WTC11 (cell line): ENCODE measurements at regions not wholly inside any gene's neighbourhood (a gene's known extent, or its start where the extent isn't known, plus 50 kb on each side); places are given as distances from the start of the nearest gene placed in this dataset.

ENCODE experiments used
- ATAC-seq: fragments of 200-7000 bp; cut with Tn5 transposase; 2 replicates; pipeline ENCODE4 v1.10.0; 2021; ENCODE audit warnings: mild to moderate bottlenecking, moderate library complexity
- CTCF ChIA-PET: fragments of 300-600 bp; sonication (Branson Sonifier 250); formaldehyde crosslinking; loops from one replicate; lab custom pipeline; 2021; ENCODE audit warnings: antibody characterized with exemption; lab: Charles Lee
- POLR2A ChIA-PET: fragments of 350-600 bp; sonication (Branson Sonifier 250); formaldehyde crosslinking; loops from one replicate; lab custom pipeline; 2021; ENCODE audit warnings: antibody characterized with exemption; lab: Charles Lee
- DNase-seq: peaks from one replicate; pipeline ENCODE4 v3.0.0; 2021; ENCODE audit warnings: low spot score
- H3K27ac Mint-ChIP-seq: 2 replicates; pipeline ENCODE4 v1.8.0; 2021; ENCODE audit warnings: mixed read lengths
- H3K27me3 Mint-ChIP-seq: 2 replicates; pipeline ENCODE4 v1.8.0; 2021; ENCODE audit warnings: low read depth, mild to moderate bottlenecking, moderate library complexity, mixed read lengths
- H3K36me3 Mint-ChIP-seq: 2 replicates; pipeline ENCODE4 v1.8.0; 2021; ENCODE audit warnings: mixed read lengths
- H3K4me1 Mint-ChIP-seq: 2 replicates; pipeline ENCODE4 v1.8.0; 2022; ENCODE audit warnings: mixed read lengths
- H3K4me3 Mint-ChIP-seq: 2 replicates; pipeline ENCODE4 v1.8.0; 2021; ENCODE audit warnings: mild to moderate bottlenecking, moderate library complexity, mixed read lengths
- H3K9me3 Mint-ChIP-seq: 2 replicates; pipeline ENCODE4 v1.8.0; 2021; ENCODE audit warnings: mixed read lengths
- FOXJ3 ChIP-seq: sonication (generic); formaldehyde crosslinking; IDR thresholded peaks from 2 replicates; pipeline ENCODE4 v1.9.0; 2021; ENCODE audit warnings: missing genetic modification reagents, mild to moderate bottlenecking, borderline replicate concordance
- IRF2 ChIP-seq: sonication (generic); formaldehyde crosslinking; IDR thresholded peaks from 2 replicates; pipeline ENCODE4 v1.8.0; 2022; ENCODE audit warnings: low read depth, missing genetic modification reagents, borderline replicate concordance
- JUN ChIP-seq: sonication (generic); formaldehyde crosslinking; IDR thresholded peaks from 2 replicates; pipeline ENCODE4 v1.8.0; 2023; ENCODE audit warnings: mild to moderate bottlenecking, missing genetic modification reagents
- MXD4 ChIP-seq: fragments of 250-450 bp; sonication (Bioruptor Pico); IDR thresholded peaks from 2 replicates; pipeline ENCODE4 v1.8.0; 2021; ENCODE audit warnings: mild to moderate bottlenecking, moderate library complexity, borderline replicate concordance
- NFE2L1 ChIP-seq: sonication (generic); formaldehyde crosslinking; IDR thresholded peaks from 2 replicates; pipeline ENCODE4 v1.8.1; 2023; ENCODE audit warnings: missing genetic modification reagents
- NR1H2 ChIP-seq: sonication (generic); formaldehyde crosslinking; IDR thresholded peaks from 2 replicates; pipeline ENCODE4 v1.9.0; 2021; ENCODE audit warnings: mild to moderate bottlenecking, moderate library complexity, missing genetic modification reagents
- RELA ChIP-seq: sonication (generic); formaldehyde crosslinking; IDR thresholded peaks from 2 replicates; pipeline ENCODE4 v1.8.1; 2022; ENCODE audit warnings: missing genetic modification reagents, mild to moderate bottlenecking, borderline replicate concordance
- SMAD4 ChIP-seq: sonication (generic); formaldehyde crosslinking; IDR thresholded peaks from 2 replicates; pipeline ENCODE4 v1.8.0; 2022; ENCODE audit warnings: mild to moderate bottlenecking, missing genetic modification reagents
- SP1 ChIP-seq: sonication (generic); formaldehyde crosslinking; conservative IDR thresholded peaks from 2 replicates; pipeline ENCODE4 v1.8.1; 2022; ENCODE audit warnings: missing genetic modification reagents
- TEAD4 ChIP-seq: sonication (generic); formaldehyde crosslinking; IDR thresholded peaks from 2 replicates; pipeline ENCODE4 v1.8.0; 2022; ENCODE audit warnings: mild to moderate bottlenecking, missing genetic modification reagents
- ZNF121 ChIP-seq: sonication (generic); formaldehyde crosslinking; IDR thresholded peaks from 2 replicates; pipeline ENCODE4 v1.8.0; 2023; ENCODE audit warnings: missing genetic modification reagents
- ZNF138 ChIP-seq: sonication (generic); formaldehyde crosslinking; conservative IDR thresholded peaks from 2 replicates; pipeline ENCODE4 v1.8.1; 2022; ENCODE audit warnings: mild to moderate bottlenecking, moderate library complexity, missing genetic modification reagents
- ZNF219 ChIP-seq: sonication (generic); formaldehyde crosslinking; IDR thresholded peaks from 2 replicates; pipeline ENCODE4 v1.8.0; 2023; ENCODE audit warnings: missing genetic modification reagents, mild to moderate bottlenecking, borderline replicate concordance
- ZNF263 ChIP-seq: sonication (generic); formaldehyde crosslinking; IDR thresholded peaks from 2 replicates; pipeline ENCODE4 v1.8.1; 2022; ENCODE audit warnings: low read depth, mild to moderate bottlenecking, moderate library complexity, missing genetic modification reagents
- TF ChIP-seq, protein P1 (sequence below): sonication (generic); formaldehyde crosslinking; IDR thresholded peaks from 2 replicates; pipeline ENCODE4 v1.8.0; 2022; ENCODE audit warnings: mild to moderate bottlenecking, missing genetic modification reagents
- TF ChIP-seq, protein P2 (sequence below): sonication (generic); formaldehyde crosslinking; IDR thresholded peaks from 2 replicates; pipeline ENCODE4 v1.8.1; 2023; ENCODE audit warnings: mild to moderate bottlenecking, missing genetic modification reagents
- TF ChIP-seq, protein P3 (sequence below): fragments of 250-450 bp; sonication (Bioruptor Pico); conservative IDR thresholded peaks from 2 replicates; pipeline ENCODE4 v1.9.0; 2021; ENCODE audit warnings: mild to moderate bottlenecking
- TF ChIP-seq, protein P4 (sequence below): sonication (generic); formaldehyde crosslinking; IDR thresholded peaks from 2 replicates; pipeline ENCODE4 v1.8.1; 2022; ENCODE audit warnings: mild to moderate bottlenecking, missing genetic modification reagents, moderate library complexity, borderline replicate concordance
- TF ChIP-seq, protein P5 (sequence below): sonication (generic); formaldehyde crosslinking; IDR thresholded peaks from 2 replicates; pipeline ENCODE4 v1.8.1; 2023; ENCODE audit warnings: mild to moderate bottlenecking, moderate library complexity, missing genetic modification reagents
- TF ChIP-seq, protein P6 (sequence below): sonication (generic); formaldehyde crosslinking; IDR thresholded peaks from 2 replicates; pipeline ENCODE4 v1.8.0; 2022; ENCODE audit warnings: missing genetic modification reagents

DNA sequence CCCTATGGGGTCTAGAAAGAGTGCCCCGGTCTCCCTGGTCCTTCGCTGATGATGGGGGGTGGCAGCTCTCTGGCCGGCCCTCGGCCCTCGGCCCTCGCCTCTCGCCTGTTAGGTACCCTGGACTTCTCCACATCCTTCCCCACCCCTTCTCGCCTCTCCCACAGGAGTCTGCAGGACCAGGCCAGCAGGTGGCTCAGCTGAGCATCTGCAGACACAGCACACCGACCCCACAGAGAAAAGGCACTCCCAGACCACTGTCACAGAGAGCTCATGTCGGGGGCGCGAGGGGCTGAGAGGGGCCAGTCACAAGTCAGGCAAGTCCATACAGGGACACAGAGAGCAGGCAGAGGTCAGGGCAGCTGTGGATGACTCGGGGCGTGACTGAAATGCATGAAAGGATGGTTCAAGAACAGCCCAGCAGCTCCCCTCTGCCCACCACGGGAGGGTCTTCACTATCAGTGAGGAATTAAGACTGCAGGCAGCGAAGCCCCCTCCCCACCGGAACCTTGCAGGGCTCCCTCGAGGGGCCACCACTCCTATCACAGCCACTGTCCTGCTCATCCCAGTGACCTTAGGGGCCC, 181.7 kb upstream of the NSMCE3 start:
- DNase-seq (peak; percentile 58), ATAC-seq (peak; percentile 87)
- peaks cover 9% of the 10 kb centered on the region; the same call in 1 of the 2 replicates for H3K9me3 Mint-ChIP-seq
- no peak overlapping the region for H3K4me3 Mint-ChIP-seq
- no peak overlapping the region for H3K27ac Mint-ChIP-seq
- peaks cover 3% of the 10 kb centered on the region; the same call in 1 of the 2 replicates for H3K36me3 Mint-ChIP-seq
- H3K4me1 Mint-ChIP-seq, result peaks cover 32% of the 10 kb centered on the region
- ChIA-PET CTCF (interaction anchor here (0.5 to 2.1 kb wide), 25 partner anchors 10 to 326 kb away, joined by 3 to 37 read pairs (median 4); a partner anchor contains a TSS), POLR2A (no interaction called here)
- TF ChIP-seq ZNF121, result 0 out of 2 replicates have a peak, but pooled peaks have one; percentile 4
- TF ChIP-seq RELA (CRISPR knock-in tag), result no peak
- H3K27me3 Mint-ChIP-seq, result no peaks in the 10 kb centered on the region

DNA sequence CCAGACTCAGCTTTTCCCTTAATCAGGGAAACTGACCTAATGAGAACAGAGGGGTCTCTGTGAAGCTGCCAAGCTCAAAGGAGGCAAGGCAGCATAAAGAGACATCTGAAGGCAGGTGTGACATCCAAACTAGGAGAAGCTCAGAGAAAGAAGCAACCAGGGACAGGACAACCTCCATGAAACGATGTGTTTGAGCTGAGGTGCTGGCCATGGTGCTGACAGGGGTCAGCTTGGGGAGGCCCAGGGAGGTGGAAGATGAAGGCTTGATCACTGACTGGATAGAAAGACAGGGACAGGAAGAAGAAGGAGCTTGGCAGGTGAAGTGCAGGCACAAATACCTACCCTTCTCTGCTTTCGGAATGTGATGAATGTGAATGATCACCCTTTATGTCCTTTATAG, 179.5 kb upstream of the NSMCE3 start:
- no peak for ATAC-seq
- no peaks in the 10 kb centered on the region for H3K9me3 Mint-ChIP-seq
- CTCF ChIA-PET, result interaction anchor here (0.7 to 1.5 kb wide), 3 partner anchors 207 to 309 kb away, joined by 3 to 9 read pairs (median 3); no protein-coding TSS in a partner anchor
- TF ChIP-seq IRF2 (CRISPR knock-in tag) (no peak), SP1 (CRISPR knock-in tag) (no peak), SMAD4 (CRISPR knock-in tag) (no peak), MXD4 (no peak), ZNF263 (CRISPR knock-in tag) (no peak), ZNF219 (0 out of 2 replicates have a peak, but pooled peaks have one; percentile 44), TEAD4 (CRISPR knock-in tag) (no peak), ZNF121 (no peak), JUN (CRISPR knock-in tag) (no peak), NR1H2 (CRISPR knock-in tag) (0 out of 2 replicates have a peak, but pooled peaks have one; percentile 30), NFE2L1 (no peak), ZNF138 (CRISPR knock-in tag) (no peak), FOXJ3 (no peak)
- TF ChIP-seq, protein P1, sequence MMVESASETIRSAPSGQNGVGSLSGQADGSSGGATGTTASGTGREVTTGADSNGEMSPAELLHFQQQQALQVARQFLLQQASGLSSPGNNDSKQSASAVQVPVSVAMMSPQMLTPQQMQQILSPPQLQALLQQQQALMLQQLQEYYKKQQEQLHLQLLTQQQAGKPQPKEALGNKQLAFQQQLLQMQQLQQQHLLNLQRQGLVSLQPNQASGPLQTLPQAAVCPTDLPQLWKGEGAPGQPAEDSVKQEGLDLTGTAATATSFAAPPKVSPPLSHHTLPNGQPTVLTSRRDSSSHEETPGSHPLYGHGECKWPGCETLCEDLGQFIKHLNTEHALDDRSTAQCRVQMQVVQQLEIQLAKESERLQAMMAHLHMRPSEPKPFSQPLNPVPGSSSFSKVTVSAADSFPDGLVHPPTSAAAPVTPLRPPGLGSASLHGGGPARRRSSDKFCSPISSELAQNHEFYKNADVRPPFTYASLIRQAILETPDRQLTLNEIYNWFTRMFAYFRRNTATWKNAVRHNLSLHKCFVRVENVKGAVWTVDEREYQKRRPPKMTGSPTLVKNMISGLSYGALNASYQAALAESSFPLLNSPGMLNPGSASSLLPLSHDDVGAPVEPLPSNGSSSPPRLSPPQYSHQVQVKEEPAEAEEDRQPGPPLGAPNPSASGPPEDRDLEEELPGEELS (CRISPR knock-in tag), result 0 out of 2 replicates have a peak, but pooled peaks have one; percentile 59
- TF ChIP-seq, protein P2, sequence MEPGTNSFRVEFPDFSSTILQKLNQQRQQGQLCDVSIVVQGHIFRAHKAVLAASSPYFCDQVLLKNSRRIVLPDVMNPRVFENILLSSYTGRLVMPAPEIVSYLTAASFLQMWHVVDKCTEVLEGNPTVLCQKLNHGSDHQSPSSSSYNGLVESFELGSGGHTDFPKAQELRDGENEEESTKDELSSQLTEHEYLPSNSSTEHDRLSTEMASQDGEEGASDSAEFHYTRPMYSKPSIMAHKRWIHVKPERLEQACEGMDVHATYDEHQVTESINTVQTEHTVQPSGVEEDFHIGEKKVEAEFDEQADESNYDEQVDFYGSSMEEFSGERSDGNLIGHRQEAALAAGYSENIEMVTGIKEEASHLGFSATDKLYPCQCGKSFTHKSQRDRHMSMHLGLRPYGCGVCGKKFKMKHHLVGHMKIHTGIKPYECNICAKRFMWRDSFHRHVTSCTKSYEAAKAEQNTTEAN, result no peak
- TF ChIP-seq, protein P3, sequence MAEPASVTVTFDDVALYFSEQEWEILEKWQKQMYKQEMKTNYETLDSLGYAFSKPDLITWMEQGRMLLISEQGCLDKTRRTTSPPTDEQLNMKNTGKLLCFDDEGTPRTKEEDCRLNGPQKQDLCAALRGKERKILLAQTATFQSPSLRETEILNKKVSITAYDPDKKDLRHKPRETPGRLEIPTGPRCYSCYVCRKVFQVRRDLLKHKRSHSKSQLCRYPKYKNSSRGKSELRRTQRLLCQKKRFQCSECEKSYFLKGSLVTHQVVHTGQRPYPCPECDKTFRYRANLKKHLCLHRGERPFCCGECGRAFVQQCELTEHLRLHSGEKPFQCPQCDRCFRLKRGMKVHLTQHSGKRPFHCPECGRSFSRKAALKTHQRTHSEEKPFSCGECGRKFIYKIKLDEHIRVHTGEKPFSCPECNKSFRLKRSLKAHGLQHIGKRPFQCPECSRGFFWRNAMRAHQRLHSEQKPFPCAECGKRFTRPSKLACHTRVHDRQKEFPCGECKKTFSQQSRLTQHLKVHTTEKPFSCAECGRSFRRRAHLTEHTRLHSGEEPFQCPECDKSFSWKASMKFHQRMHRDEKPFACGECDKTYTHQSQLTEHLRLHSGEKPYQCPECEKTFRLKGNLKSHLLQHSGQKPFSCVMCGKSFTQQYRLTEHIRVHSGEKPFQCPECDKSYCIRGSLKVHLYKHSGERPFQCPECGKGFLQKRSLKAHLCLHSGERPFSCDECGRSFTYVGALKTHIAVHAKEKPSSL (CRISPR knock-in tag), result no peak
- TF ChIP-seq, protein P4, sequence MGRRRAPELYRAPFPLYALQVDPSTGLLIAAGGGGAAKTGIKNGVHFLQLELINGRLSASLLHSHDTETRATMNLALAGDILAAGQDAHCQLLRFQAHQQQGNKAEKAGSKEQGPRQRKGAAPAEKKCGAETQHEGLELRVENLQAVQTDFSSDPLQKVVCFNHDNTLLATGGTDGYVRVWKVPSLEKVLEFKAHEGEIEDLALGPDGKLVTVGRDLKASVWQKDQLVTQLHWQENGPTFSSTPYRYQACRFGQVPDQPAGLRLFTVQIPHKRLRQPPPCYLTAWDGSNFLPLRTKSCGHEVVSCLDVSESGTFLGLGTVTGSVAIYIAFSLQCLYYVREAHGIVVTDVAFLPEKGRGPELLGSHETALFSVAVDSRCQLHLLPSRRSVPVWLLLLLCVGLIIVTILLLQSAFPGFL, result no peak
- TF ChIP-seq, protein P5, sequence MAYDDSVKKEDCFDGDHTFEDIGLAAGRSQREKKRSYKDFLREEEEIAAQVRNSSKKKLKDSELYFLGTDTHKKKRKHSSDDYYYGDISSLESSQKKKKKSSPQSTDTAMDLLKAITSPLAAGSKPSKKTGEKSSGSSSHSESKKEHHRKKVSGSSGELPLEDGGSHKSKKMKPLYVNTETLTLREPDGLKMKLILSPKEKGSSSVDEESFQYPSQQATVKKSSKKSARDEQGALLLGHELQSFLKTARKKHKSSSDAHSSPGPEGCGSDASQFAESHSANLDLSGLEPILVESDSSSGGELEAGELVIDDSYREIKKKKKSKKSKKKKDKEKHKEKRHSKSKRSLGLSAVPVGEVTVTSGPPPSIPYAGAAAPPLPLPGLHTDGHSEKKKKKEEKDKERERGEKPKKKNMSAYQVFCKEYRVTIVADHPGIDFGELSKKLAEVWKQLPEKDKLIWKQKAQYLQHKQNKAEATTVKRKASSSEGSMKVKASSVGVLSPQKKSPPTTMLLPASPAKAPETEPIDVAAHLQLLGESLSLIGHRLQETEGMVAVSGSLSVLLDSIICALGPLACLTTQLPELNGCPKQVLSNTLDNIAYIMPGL, result no peak
- TF ChIP-seq, protein P6, sequence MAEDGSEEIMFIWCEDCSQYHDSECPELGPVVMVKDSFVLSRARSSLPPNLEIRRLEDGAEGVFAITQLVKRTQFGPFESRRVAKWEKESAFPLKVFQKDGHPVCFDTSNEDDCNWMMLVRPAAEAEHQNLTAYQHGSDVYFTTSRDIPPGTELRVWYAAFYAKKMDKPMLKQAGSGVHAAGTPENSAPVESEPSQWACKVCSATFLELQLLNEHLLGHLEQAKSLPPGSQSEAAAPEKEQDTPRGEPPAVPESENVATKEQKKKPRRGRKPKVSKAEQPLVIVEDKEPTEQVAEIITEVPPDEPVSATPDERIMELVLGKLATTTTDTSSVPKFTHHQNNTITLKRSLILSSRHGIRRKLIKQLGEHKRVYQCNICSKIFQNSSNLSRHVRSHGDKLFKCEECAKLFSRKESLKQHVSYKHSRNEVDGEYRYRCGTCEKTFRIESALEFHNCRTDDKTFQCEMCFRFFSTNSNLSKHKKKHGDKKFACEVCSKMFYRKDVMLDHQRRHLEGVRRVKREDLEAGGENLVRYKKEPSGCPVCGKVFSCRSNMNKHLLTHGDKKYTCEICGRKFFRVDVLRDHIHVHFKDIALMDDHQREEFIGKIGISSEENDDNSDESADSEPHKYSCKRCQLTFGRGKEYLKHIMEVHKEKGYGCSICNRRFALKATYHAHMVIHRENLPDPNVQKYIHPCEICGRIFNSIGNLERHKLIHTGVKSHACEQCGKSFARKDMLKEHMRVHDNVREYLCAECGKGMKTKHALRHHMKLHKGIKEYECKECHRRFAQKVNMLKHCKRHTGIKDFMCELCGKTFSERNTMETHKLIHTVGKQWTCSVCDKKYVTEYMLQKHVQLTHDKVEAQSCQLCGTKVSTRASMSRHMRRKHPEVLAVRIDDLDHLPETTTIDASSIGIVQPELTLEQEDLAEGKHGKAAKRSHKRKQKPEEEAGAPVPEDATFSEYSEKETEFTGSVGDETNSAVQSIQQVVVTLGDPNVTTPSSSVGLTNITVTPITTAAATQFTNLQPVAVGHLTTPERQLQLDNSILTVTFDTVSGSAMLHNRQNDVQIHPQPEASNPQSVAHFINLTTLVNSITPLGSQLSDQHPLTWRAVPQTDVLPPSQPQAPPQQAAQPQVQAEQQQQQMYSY (CRISPR knock-in tag), result no peak

More for the DNA sequence above, 179.5 kb upstream of the NSMCE3 start:
- no peak overlapping the region for H3K4me3 Mint-ChIP-seq
- H3K36me3 Mint-ChIP-seq, result no peaks in the 10 kb centered on the region
- POLR2A ChIA-PET, result interaction anchor here (0.6 kb wide), 1 partner anchor 85 kb away, joined by 6 read pairs; no protein-coding TSS in a partner anchor
- peak; percentile 62 for DNase-seq
- no peak overlapping the region for H3K27ac Mint-ChIP-seq
- H3K4me1 Mint-ChIP-seq, result peaks cover 31% of the 10 kb centered on the region
- no peaks in the 10 kb centered on the region for H3K27me3 Mint-ChIP-seq
